Osteoblast (primary cell): ENCODE measurements at regions not wholly inside any gene's neighbourhood (a gene's known extent, or its start where the extent isn't known, plus 50 kb on each side); places are given as distances from the start of the nearest gene placed in this dataset.

Experiments
- DNase-seq: peaks from one replicate; pipeline ENCODE4 v3.0.0; 2011; ENCODE audit warnings: low spot score, mixed read lengths; ENCODE audit not compliant: insufficient read length; ENCODE audit errors: missing footprints
- H2AFZ ChIP-seq: 2 replicates; pipeline ENCODE4 v1.6.0; 2011; ENCODE audit warnings: mild to moderate bottlenecking, low read length
- H3K27ac ChIP-seq: 2 replicates; pipeline ENCODE4 v1.5.1; 2011; ENCODE audit warnings: mild to moderate bottlenecking, low read depth, low read length, moderate library complexity
- H3K27me3 ChIP-seq: 2 replicates; pipeline ENCODE4 v1.6.0; 2012; ENCODE audit warnings: mild to moderate bottlenecking, control low read depth, inconsistent platforms, low read length, moderate library complexity; ENCODE audit not compliant: insufficient read depth
- H3K36me3 ChIP-seq: 2 replicates; pipeline ENCODE4 v1.5.1; 2011; ENCODE audit warnings: mild to moderate bottlenecking, low read length, control low read depth, moderate library complexity; ENCODE audit not compliant: insufficient read depth
- H3K4me1 ChIP-seq: 2 replicates; pipeline ENCODE4 v1.5.1; 2011; ENCODE audit warnings: mild to moderate bottlenecking, low read length, control low read depth, moderate library complexity; ENCODE audit not compliant: insufficient read depth
- H3K4me2 ChIP-seq: 2 replicates; pipeline ENCODE4 v1.6.0; 2011; ENCODE audit warnings: mild to moderate bottlenecking, low read length; ENCODE audit not compliant: insufficient read depth
- H3K4me3 ChIP-seq: fragments of 200-600 bp; sonication (generic); 3 replicates; pipeline ENCODE4 v1.5.1; 2012; ENCODE audit warnings: mild to moderate bottlenecking, low read length, inconsistent platforms; ENCODE audit not compliant: insufficient read depth
- H3K79me2 ChIP-seq: 2 replicates; pipeline ENCODE4 v1.6.0; 2012; ENCODE audit warnings: mild to moderate bottlenecking, low read length, control low read depth, inconsistent platforms; ENCODE audit not compliant: insufficient read depth
- H3K9me3 ChIP-seq: 2 replicates; pipeline ENCODE4 v1.5.1; 2011; ENCODE audit warnings: low read depth, low read length, control low read depth
- H4K20me1 ChIP-seq: 2 replicates; pipeline ENCODE4 v1.6.0; 2012; ENCODE audit warnings: mild to moderate bottlenecking, low read length, control low read depth; ENCODE audit not compliant: insufficient read depth
- CTCF ChIP-seq: IDR thresholded peaks from 2 replicates; pipeline ENCODE4 v1.5.1; 2011; ENCODE audit warnings: mild to moderate bottlenecking, low read depth, low read length, moderate library complexity; ENCODE audit errors: extremely low read depth

GRCh38 chr11:122468965-122469364 is 186.6 kb upstream of the UBASH3B start:
- peaks cover 11% of the 10 kb centered on the region for H3K27me3 ChIP-seq
- H3K27ac ChIP-seq: no peak overlapping the region
- H3K79me2 ChIP-seq: no peaks in the 10 kb centered on the region
- no peak overlapping the region for H2AFZ ChIP-seq
- DNase-seq: no peak
- no peaks in the 10 kb centered on the region for H4K20me1 ChIP-seq
- no peaks in the 10 kb centered on the region for H3K36me3 ChIP-seq
- H3K4me1 ChIP-seq: no peaks in the 10 kb centered on the region
- H3K4me2 ChIP-seq: no peak overlapping the region
- no peak for TF ChIP-seq CTCF
- H3K4me3 ChIP-seq: no peak overlapping the region
- H3K9me3 ChIP-seq: no peaks in the 10 kb centered on the region

GRCh38 chr11:122463530-122463929 is 192.0 kb upstream of the UBASH3B start:
- Histone ChIP-seq H3K4me2 (no peak overlapping the region), H3K79me2 (no peaks in the 10 kb centered on the region), H3K4me3 (no peak overlapping the region), H3K9me3 (peaks cover 2% of the 10 kb centered on the region), H3K4me1 (no peaks in the 10 kb centered on the region), H3K27ac (no peak overlapping the region), H2AFZ (no peak overlapping the region), H3K36me3 (no peaks in the 10 kb centered on the region), H4K20me1 (no peaks in the 10 kb centered on the region), H3K27me3 (no peaks in the 10 kb centered on the region)
- no peak for DNase-seq
- no peak for TF ChIP-seq CTCF

- H3K36me3 ChIP-seq: no peaks in the 10 kb centered on the region
- H3K9me3 ChIP-seq: peaks cover 2% of the 10 kb centered on the region
- no peaks in the 10 kb centered on the region for H3K4me1 ChIP-seq
- no peak for DNase-seq
- H3K4me3 ChIP-seq: no peak overlapping the region
- no peaks in the 10 kb centered on the region for H3K79me2 ChIP-seq
- H4K20me1 ChIP-seq: no peaks in the 10 kb centered on the region
- H2AFZ ChIP-seq: no peak overlapping the region
- no peak overlapping the region for H3K27ac ChIP-seq
- no peak overlapping the region for H3K4me2 ChIP-seq
- TF ChIP-seq CTCF: no peak
- H3K27me3 ChIP-seq: peaks cover 2% of the 10 kb centered on the region
Measured at GRCh38 chr11:122459064-122459463, 196.5 kb upstream of the UBASH3B start.

- no peaks in the 10 kb centered on the region for H3K36me3 ChIP-seq
- H3K4me3 ChIP-seq: no peak overlapping the region
- no peak overlapping the region for H3K4me2 ChIP-seq
- no peaks in the 10 kb centered on the region for H3K9me3 ChIP-seq
- no peaks in the 10 kb centered on the region for H3K79me2 ChIP-seq
- no peak for DNase-seq
- H3K4me1 ChIP-seq: no peaks in the 10 kb centered on the region
- H3K27ac ChIP-seq: no peak overlapping the region
- H4K20me1 ChIP-seq: no peaks in the 10 kb centered on the region
- peaks cover 12% of the 10 kb centered on the region for H3K27me3 ChIP-seq
- no peak overlapping the region for H2AFZ ChIP-seq
- TF ChIP-seq CTCF: no peak
Measured at GRCh38 chr11:122453586-122453985, 201.9 kb upstream of the UBASH3B start.
